Endothelial cell of umbilical vein (primary cell): ENCODE measurements at regions not wholly inside any gene's neighbourhood (a gene's known extent, or its start where the extent isn't known, plus 50 kb on each side); places are given as distances from the start of the nearest gene placed in this dataset.

ENCODE experiments used
- BruUV-seq: library from RNA; stranded (reverse); fragments of 400-500 nt; replicated peaks from 2 replicates; lab custom pipeline; 2021; lab: Mats Ljungman, UMichigan
- CTCF ChIA-PET: fragments of 300-600, 350-600 bp; sonication (Branson Sonifier 250); formaldehyde crosslinking; loops from one replicate; lab custom pipeline; 2021; ENCODE audit warnings: antibody characterized with exemption, inconsistent platforms; lab: Charles Lee
- POLR2A ChIA-PET: fragments of 300-600, 350-600 bp; sonication (Branson Sonifier 250); formaldehyde crosslinking; loops from one replicate; lab custom pipeline; 2021; ENCODE audit warnings: antibody characterized with exemption, inconsistent platforms; lab: Charles Lee
- DNase-seq: peaks from one replicate; pipeline ENCODE4 v3.0.0-alpha.2; 2011; ENCODE audit warnings: low read depth, low spot score
- FAIRE-seq: peaks from 2 replicates; lab custom pipeline; 2011; peaks lifted over from hg19 to GRCh38; lab: Jason Lieb, UNC
- H2AFZ ChIP-seq: 2 replicates; pipeline ENCODE4 v1.6.0; 2012; ENCODE audit warnings: low read depth, low read length, control low read depth, inconsistent platforms
- H3K27ac ChIP-seq: 2 replicates; pipeline ENCODE4 v1.5.1; 2011; ENCODE audit warnings: low read depth, mild to moderate bottlenecking, control low read depth, low read length, moderate library complexity; ENCODE audit not compliant: insufficient read depth
- H3K27me3 ChIP-seq, 2 experiments: 2 replicates each; pipeline versions ENCODE4 v1.6.0 to v1.6.1; 2011; ENCODE audit warnings: low read length in 2 of 2, mixed read lengths in 1 of 2; ENCODE audit not compliant: control insufficient read depth in 2 of 2, insufficient read depth in 2 of 2
- H3K36me3 ChIP-seq, 2 experiments: 2 replicates in 1 of 2; 3 replicates in 1 of 2; pipeline ENCODE4 v1.5.1; 2011; ENCODE audit warnings: low read length in 2 of 2, mild to moderate bottlenecking in 1 of 2, moderate library complexity in 1 of 2; ENCODE audit not compliant: control insufficient read depth in 2 of 2, insufficient read depth in 2 of 2; ENCODE audit errors: extremely low read depth in 1 of 2
- H3K4me1 ChIP-seq: 3 replicates; pipeline ENCODE4 v1.5.1; 2011; ENCODE audit warnings: mild to moderate bottlenecking, low read length; ENCODE audit not compliant: control insufficient read depth, insufficient read depth; ENCODE audit errors: extremely low read depth
- H3K4me2 ChIP-seq: 2 replicates; pipeline ENCODE4 v1.6.1; 2011; ENCODE audit warnings: low read length, control low read depth, mixed read lengths; ENCODE audit not compliant: insufficient read depth
- H3K4me3 ChIP-seq, 3 experiments: fragments of 200-600 bp in 1 of 3; sonication (generic), shearing (Covaris generic) in 1 of 3; replicated peaks in 1 of 3; 2 replicates each; pipeline ENCODE4 v1.5.1; 2011 to 2016; ENCODE audit warnings: control low read depth in 3 of 3, low read length in 3 of 3, mild to moderate bottlenecking in 2 of 3, inconsistent platforms in 1 of 3, low read depth in 1 of 3, moderate library complexity in 1 of 3; ENCODE audit not compliant: insufficient read depth in 1 of 3
- H3K79me2 ChIP-seq: 2 replicates; pipeline ENCODE4 v1.6.0; 2012; ENCODE audit warnings: low read length, inconsistent platforms; ENCODE audit not compliant: control insufficient read depth, insufficient read depth
- H3K9ac ChIP-seq: replicated peaks from 2 replicates; pipeline ENCODE3; 2011; ENCODE audit warnings: low read length, control low read depth; ENCODE audit not compliant: insufficient read depth; ENCODE audit errors: extremely low read depth
- H3K9me1 ChIP-seq: replicated peaks from 3 replicates; pipeline ENCODE4 v1.6.0; 2011; ENCODE audit warnings: mild to moderate bottlenecking, low read length; ENCODE audit not compliant: control insufficient read depth, insufficient read depth; ENCODE audit errors: extremely low read depth
- H3K9me3 ChIP-seq: replicated peaks from 2 replicates; pipeline ENCODE4 v1.5.1; 2012; ENCODE audit warnings: low read length, inconsistent platforms; ENCODE audit not compliant: control insufficient read depth, insufficient read depth
- H4K20me1 ChIP-seq: replicated peaks from 2 replicates; pipeline ENCODE3; 2011; ENCODE audit warnings: mild to moderate bottlenecking, low read length; ENCODE audit not compliant: control insufficient read depth, insufficient read depth; ENCODE audit errors: extremely low read depth
- CTCF ChIP-seq, 2 donors: IDR thresholded peaks; 1 replicate in 1 of 2; 2 replicates in 1 of 2; pipeline ENCODE4 v1.5.1; 2011; ENCODE audit warnings: low read length in 2 of 2, mild to moderate bottlenecking in 2 of 2, moderate library complexity in 2 of 2, control low read depth in 1 of 2, inconsistent platforms in 1 of 2, low read depth in 1 of 2; ENCODE audit not compliant: insufficient read depth in 1 of 2; ENCODE audit errors: extremely low read depth in 1 of 2
- EZH2 ChIP-seq: IDR thresholded peaks from 2 replicates; pipeline ENCODE4 v1.6.1; 2012; ENCODE audit warnings: borderline replicate concordance, low read depth, mild to moderate bottlenecking, moderate library complexity, low read length, inconsistent platforms; ENCODE audit not compliant: severe bottlenecking
- FOS ChIP-seq: IDR thresholded peaks from 2 replicates; pipeline ENCODE4 v1.6.1; 2011; ENCODE audit warnings: mild to moderate bottlenecking, low read length, moderate library complexity, borderline replicate concordance; ENCODE audit not compliant: insufficient read depth
- GATA2 ChIP-seq: IDR thresholded peaks from 2 replicates; pipeline ENCODE4 v1.7.0; 2011; ENCODE audit warnings: low read depth, mild to moderate bottlenecking, moderate library complexity, mixed read lengths, low read length; ENCODE audit not compliant: insufficient read length, insufficient read depth
- JUN ChIP-seq: IDR thresholded peaks from 2 replicates; pipeline ENCODE4 v1.6.1; 2011; ENCODE audit warnings: borderline replicate concordance, low read depth; ENCODE audit not compliant: insufficient read length, insufficient read depth
- MAX ChIP-seq: IDR thresholded peaks from 2 replicates; pipeline ENCODE4 v1.6.1; 2011; ENCODE audit not compliant: insufficient read depth, insufficient read length
- MYC ChIP-seq: IDR thresholded peaks from one replicate; pipeline ENCODE4 v1.6.1; 2011; ENCODE audit warnings: mild to moderate bottlenecking, low read depth, low read length
- POLR2A ChIP-seq: IDR thresholded peaks from 2 replicates; pipeline ENCODE4 v1.6.1; 2012; ENCODE audit warnings: low read depth, mild to moderate bottlenecking, control low read depth, low read length
- POLR2AphosphoS5 ChIP-seq: IDR thresholded peaks from 2 replicates; pipeline ENCODE4 v1.6.1; 2012; ENCODE audit warnings: low read depth, mild to moderate bottlenecking, control low read depth, low read length, moderate library complexity; ENCODE audit not compliant: insufficient read depth
- dilution Hi-C: fragments of 300-500 bp; cut with MboI; formaldehyde crosslinking; loops from one replicate; pipeline ENCODE4 v1.15.0; 2019; ENCODE audit warnings: low sequenced_read_pairs; ENCODE audit not compliant: extremely low pct_ligation_motif_present
- intact Hi-C: fragments of 100-400 bp; cut with micrococcal nuclease; formaldehyde crosslinking; loops from one replicate; pipeline ENCODE4 v1.10.0; 2022

- H3K9ac ChIP-seq = no peak overlapping the region
- dilution Hi-C loops = no loop called here
- intact Hi-C loops = loop anchor here (5.0 kb wide), 1 partner anchor 163 kb away; no protein-coding TSS in a partner anchor
- H3K4me1 ChIP-seq = peaks cover 2% of the 10 kb centered on the region
- no peaks in the 10 kb centered on the region for H4K20me1 ChIP-seq
- DNase-seq = peak; percentile 15
- H3K9me3 ChIP-seq = no peaks in the 10 kb centered on the region
- H3K9me1 ChIP-seq = no peaks in the 10 kb centered on the region
- H3K4me2 ChIP-seq = no peak overlapping the region
- H3K4me3 ChIP-seq = no peak overlapping the region
- FAIRE-seq = peak; percentile 72
- no peaks in the 10 kb centered on the region for H3K27me3 ChIP-seq
- H2AFZ ChIP-seq = peak overlapping the region; percentile 11
- no peaks in the 10 kb centered on the region for H3K36me3 ChIP-seq
- no peaks in the 10 kb centered on the region for H3K79me2 ChIP-seq
- ChIA-PET POLR2A (no interaction called here), CTCF (interaction anchor here (2.2 to 2.4 kb wide), 2 partner anchors 11 to 166 kb away, joined by 6 to 11 read pairs; no protein-coding TSS in a partner anchor)
- BruUV-seq = no TSS peak
- H3K27ac ChIP-seq = no peak overlapping the region
- no peak for TF ChIP-seq CTCF (IDR thresholded peaks at IDR 0.05; ENCODE audit: extremely low read depth in 1 of 2, insufficient read depth in 1 of 2, low read depth in 1 of 2, low read length in 2 of 2)
- no peak for TF ChIP-seq POLR2AphosphoS5
- TF ChIP-seq EZH2 = no peak
- peak; percentile 21 for TF ChIP-seq FOS
Measured at GRCh38 chr3:17810759-17811158, 68.3 kb upstream of the TBC1D5 start.

GRCh38 chr3:17808994-17809393, 66.6 kb upstream of the TBC1D5 start:
- FAIRE-seq (no peak), DNase-seq (peak; percentile 5)
- dilution Hi-C loops = no loop called here
- H3K9ac ChIP-seq = no peak overlapping the region
- no peak overlapping the region for H2AFZ ChIP-seq
- no peaks in the 10 kb centered on the region for H3K79me2 ChIP-seq
- no peaks in the 10 kb centered on the region for H4K20me1 ChIP-seq
- TF ChIP-seq POLR2A (no peak), EZH2 (no peak), MYC (no peak), JUN (no peak), GATA2 (no peak), MAX (no peak)
- no peaks in the 10 kb centered on the region for H3K9me1 ChIP-seq
- H3K36me3 ChIP-seq = no peaks in the 10 kb centered on the region
- no peak overlapping the region for H3K4me3 ChIP-seq
- ChIA-PET POLR2A (no interaction called here), CTCF (interaction anchor here (2.2 to 2.4 kb wide), 2 partner anchors 9 to 164 kb away, joined by 6 to 11 read pairs; no protein-coding TSS in a partner anchor)
- H3K4me1 ChIP-seq = peaks cover 2% of the 10 kb centered on the region
- no peak overlapping the region for H3K4me2 ChIP-seq
- no TSS peak for BruUV-seq
- no peaks in the 10 kb centered on the region for H3K9me3 ChIP-seq
- no peak overlapping the region for H3K27ac ChIP-seq
- no peaks in the 10 kb centered on the region for H3K27me3 ChIP-seq
- intact Hi-C loops = no loop called here
